ENCODE measurements at regions not wholly inside any gene's neighbourhood (a gene's known extent, or its start where the extent isn't known, plus 50 kb on each side); places are given as distances from the start of the nearest gene placed in this dataset.

GRCh38 chr1:88043834-88044233 lies 640.2 kb upstream of the PKN2 start:
- ChIA-PET POLR2A (ENCODE audit: low non-redundant PET) (no interaction called here), CTCF (no interaction called here)
- no peak overlapping the region for H3K27ac ChIP-seq (ENCODE audit: low read depth, low read length, poor library complexity, severe bottlenecking)
- no peak for TF ChIP-seq CTCF (conservative IDR thresholded peaks at IDR 0.05; ENCODE audit: low read depth, low read length)
- no peak for TF ChIP-seq EZH2 (IDR thresholded peaks at IDR 0.05; ENCODE audit: borderline replicate concordance, low read depth, low read length, poor library complexity, severe bottlenecking)
- H3K9me3 ChIP-seq (ENCODE audit: low read depth, low read length, poor library complexity, severe bottlenecking) = peaks cover 18% of the 10 kb centered on the region
- intact Hi-C loops (cut with micrococcal nuclease; ENCODE audit: unreplicated experiment) = no loop called here
- H3K4me1 ChIP-seq (ENCODE audit: insufficient read depth, low read length, poor library complexity, severe bottlenecking) = no peaks in the 10 kb centered on the region
- no peak overlapping the region for H3K4me3 ChIP-seq (ENCODE audit: low read depth, low read length, poor library complexity, severe bottlenecking)
- no peaks in the 10 kb centered on the region for H3K36me3 ChIP-seq (ENCODE audit: insufficient read depth, low read length, poor library complexity, severe bottlenecking)
- H3K27me3 ChIP-seq (replicated peaks; ENCODE audit: insufficient read depth, low read depth, low read length, poor library complexity) = no peaks in the 10 kb centered on the region
- no peak for DNase-seq (ENCODE audit: low spot score)
- no TSS peak for BruUV-seq (replicated peaks)

DNA sequence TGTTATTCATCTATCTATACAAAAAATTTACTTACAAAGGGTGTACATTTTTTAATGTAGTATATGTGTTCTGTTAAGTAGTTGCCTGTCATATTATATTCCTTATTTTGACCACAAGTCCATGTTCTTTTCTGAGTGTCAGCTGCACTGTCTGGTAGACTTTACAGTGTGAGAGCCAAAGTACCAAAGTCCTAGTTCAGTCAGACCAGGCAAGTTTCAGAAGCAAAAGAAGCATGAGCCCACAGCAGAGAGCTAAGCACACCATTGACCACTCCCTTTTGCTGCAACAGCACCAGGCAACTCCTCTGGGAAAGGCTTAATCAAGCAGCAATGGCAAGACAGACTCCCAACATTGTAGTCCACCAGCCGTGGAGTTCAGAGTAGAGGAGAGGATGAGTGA lies 631.9 kb upstream of the PKN2 start:
- H3K4me3 ChIP-seq (ENCODE audit: low read depth, low read length, poor library complexity, severe bottlenecking) = no peak overlapping the region
- POLR2A ChIA-PET (ENCODE audit: low non-redundant PET) = no interaction called here
- no peaks in the 10 kb centered on the region for H3K36me3 ChIP-seq (ENCODE audit: insufficient read depth, low read length, poor library complexity, severe bottlenecking)
- BruUV-seq (replicated peaks) = no TSS peak
- TF ChIP-seq CTCF (conservative IDR thresholded peaks at IDR 0.05; ENCODE audit: low read depth, low read length) (no peak), EZH2 (IDR thresholded peaks at IDR 0.05; ENCODE audit: borderline replicate concordance, low read depth, low read length, poor library complexity, severe bottlenecking) (no peak)
- intact Hi-C loops (cut with micrococcal nuclease; ENCODE audit: unreplicated experiment) = no loop called here
- no peaks in the 10 kb centered on the region for H3K9me3 ChIP-seq (ENCODE audit: low read depth, low read length, poor library complexity, severe bottlenecking)
- no peak for DNase-seq (ENCODE audit: low spot score)
- CTCF ChIA-PET = no interaction called here
- no peaks in the 10 kb centered on the region for H3K4me1 ChIP-seq (ENCODE audit: insufficient read depth, low read length, poor library complexity, severe bottlenecking)
- H3K27me3 ChIP-seq (replicated peaks; ENCODE audit: insufficient read depth, low read depth, low read length, poor library complexity) = no peaks in the 10 kb centered on the region
- no peak overlapping the region for H3K27ac ChIP-seq (ENCODE audit: low read depth, low read length, poor library complexity, severe bottlenecking)

DNA sequence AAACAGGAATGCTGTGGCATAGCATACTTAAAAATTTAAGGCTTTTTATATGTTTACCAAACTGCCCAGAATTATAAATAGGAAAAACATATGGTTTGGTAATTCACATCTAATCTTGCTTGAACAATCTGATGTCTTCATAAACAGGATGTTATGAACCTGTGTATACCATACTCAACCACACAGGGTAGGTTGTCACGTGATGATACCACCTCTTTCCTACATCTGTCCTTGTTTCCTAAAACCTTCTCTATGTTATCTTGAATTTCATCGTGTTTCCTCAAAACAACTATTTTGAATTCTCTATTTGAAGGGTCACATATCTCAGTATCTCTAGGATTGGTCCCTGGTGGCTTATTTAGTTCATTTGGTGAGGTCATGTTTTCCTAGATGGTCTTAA lies 631.0 kb upstream of the PKN2 start:
- Histone ChIP-seq H3K27ac (ENCODE audit: low read depth, low read length, poor library complexity, severe bottlenecking) (no peak overlapping the region), H3K9me3 (ENCODE audit: low read depth, low read length, poor library complexity, severe bottlenecking) (no peaks in the 10 kb centered on the region), H3K4me1 (ENCODE audit: insufficient read depth, low read length, poor library complexity, severe bottlenecking) (no peaks in the 10 kb centered on the region), H3K36me3 (ENCODE audit: insufficient read depth, low read length, poor library complexity, severe bottlenecking) (no peaks in the 10 kb centered on the region), H3K4me3 (ENCODE audit: low read depth, low read length, poor library complexity, severe bottlenecking) (no peak overlapping the region), H3K27me3 (replicated peaks; ENCODE audit: insufficient read depth, low read depth, low read length, poor library complexity) (no peaks in the 10 kb centered on the region)
- no peak for DNase-seq (ENCODE audit: low spot score)
- CTCF ChIA-PET = no interaction called here
- POLR2A ChIA-PET (ENCODE audit: low non-redundant PET) = no interaction called here
- BruUV-seq (replicated peaks) = no TSS peak
- intact Hi-C loops (cut with micrococcal nuclease; ENCODE audit: unreplicated experiment) = no loop called here
- TF ChIP-seq CTCF (conservative IDR thresholded peaks at IDR 0.05; ENCODE audit: low read depth, low read length) = no peak

Data from A673 (cell line).